Hippocampal formation (tissue), 2 donors: ENCODE measurements at regions not wholly inside any gene's neighbourhood (a gene's known extent, or its start where the extent isn't known, plus 50 kb on each side); places are given as distances from the start of the nearest gene placed in this dataset.

ENCODE experiments used
- DNase-seq, 2 donors: peaks; one replicate each; lab custom pipeline; 2025; lab: John Stamatoyannopoulos, UW

DNA sequence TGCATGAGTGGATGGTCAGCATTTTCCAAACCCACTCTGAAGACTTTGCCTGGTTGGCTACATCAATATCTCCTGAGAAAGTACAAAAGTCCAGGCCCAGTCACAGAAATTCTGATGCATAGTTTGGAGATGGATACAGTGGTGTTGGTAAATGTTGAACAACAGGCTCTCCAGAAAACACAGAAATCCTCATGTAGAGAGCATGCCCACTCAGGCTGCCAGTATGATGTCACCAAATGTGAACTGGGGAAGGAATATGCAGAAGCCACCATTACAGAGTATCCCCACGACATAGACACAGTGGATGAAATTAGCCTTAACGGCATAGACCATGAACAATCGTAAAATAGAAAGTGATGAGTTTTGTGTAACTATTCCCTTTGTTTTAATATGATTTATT, 97.1 kb upstream of the NXT1 start:
- no peak for DNase-seq

DNA sequence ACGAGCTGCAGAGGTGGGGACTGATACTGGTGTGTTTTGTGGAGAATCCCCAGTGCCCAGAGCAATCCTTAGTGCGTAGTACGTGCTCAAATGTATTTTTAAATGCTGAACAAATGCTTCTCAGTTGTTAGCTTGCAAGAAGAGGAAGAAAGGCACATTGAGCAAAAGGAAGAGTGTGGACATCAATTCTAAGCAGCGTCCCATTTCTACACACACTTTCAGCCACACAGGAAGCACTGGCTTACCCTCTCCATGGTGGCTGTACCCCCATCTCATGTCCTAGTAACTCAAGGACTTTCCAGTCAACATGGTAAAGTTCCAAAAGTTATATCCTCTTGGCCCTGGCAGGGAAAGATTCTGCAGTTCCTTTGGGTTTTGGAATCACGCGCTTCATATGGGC, 98.8 kb upstream of the NXT1 start:
- no peak for DNase-seq

DNA sequence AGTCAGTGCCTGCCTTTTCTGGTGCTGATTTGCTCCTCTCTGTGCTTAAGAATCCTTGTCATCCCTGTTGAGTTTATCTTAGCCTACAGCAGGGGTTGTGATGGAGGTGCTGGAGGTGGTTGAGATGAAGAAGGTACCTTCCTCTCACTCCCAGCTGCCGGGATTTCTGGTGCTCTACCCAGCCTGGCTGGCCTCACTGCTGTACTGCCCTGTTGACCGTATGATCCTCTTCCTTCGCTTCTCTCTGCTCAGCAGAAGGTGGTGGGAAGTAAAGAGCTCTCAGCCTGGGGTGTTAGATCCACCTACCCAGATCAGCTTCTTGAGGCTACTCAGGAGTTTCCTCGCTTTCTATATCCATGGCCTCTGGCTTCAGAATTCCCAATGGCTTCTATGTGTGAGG, 101.0 kb upstream of the NXT1 start:
- no peak for DNase-seq

DNA sequence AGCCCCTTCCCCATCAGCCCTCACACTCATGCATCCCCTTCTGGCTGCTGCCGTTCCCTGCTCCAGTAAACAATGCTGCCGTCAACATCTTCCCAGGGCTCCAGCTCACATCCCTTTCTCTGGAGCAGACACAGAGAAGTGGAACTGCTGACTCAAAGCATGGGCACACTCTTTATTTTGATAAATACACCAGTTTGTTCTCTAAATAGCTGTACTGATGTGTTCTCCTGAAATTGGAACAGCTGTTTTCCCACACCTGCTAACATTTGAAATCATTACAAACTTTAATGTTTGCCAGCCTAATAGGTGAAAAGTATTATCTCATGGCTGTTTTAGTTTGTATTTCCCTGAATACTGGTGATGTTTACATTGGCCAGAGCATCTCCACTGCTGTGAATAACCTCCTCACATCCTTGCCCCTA, 102.1 kb upstream of the NXT1 start:
- no peak for DNase-seq

DNA sequence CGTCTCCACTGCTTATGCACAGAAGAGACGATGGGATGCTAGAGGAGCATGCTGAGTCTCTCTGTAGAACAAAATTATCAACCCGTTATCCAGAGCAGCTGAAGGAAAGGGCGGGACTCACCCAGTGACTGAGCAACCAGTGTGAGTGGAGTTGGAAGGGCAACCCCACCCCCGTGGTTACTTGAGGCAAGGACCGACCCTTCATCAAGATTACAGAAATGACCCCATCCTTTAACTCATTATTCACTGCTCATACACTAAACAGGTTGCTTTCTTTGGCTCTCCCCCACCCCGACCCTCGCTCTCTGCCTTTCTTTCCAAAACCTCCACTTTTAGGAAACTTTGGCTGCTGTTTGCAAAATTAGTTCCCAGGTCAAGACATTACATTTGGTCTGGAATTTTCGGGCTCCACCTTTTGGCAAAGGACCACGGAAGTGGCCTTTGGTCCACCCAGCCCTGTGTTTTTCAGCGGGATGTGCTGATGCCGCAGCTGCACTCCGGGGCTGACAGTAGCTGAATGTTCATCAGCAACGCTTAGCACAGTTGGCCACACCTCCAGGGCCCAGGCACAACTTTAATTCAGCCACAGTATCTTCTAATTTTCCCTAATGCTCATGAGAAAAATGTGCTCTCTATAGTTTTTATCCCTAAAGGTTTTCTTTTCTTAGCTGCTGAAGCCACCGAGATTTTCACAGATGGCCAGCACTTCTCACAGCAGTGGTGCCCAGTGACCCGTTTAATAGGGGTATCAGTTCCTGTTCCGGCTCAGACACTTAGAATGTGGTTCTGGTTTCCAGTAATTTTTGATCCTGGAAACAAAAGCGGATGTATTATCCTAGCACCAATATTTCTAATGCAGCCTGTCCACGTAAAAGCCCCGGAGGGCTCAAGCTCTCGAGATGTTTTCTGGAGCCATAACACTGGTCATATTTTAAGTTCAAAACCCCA, 103.6 kb upstream of the NXT1 start:
- DNase-seq: no peak

DNA sequence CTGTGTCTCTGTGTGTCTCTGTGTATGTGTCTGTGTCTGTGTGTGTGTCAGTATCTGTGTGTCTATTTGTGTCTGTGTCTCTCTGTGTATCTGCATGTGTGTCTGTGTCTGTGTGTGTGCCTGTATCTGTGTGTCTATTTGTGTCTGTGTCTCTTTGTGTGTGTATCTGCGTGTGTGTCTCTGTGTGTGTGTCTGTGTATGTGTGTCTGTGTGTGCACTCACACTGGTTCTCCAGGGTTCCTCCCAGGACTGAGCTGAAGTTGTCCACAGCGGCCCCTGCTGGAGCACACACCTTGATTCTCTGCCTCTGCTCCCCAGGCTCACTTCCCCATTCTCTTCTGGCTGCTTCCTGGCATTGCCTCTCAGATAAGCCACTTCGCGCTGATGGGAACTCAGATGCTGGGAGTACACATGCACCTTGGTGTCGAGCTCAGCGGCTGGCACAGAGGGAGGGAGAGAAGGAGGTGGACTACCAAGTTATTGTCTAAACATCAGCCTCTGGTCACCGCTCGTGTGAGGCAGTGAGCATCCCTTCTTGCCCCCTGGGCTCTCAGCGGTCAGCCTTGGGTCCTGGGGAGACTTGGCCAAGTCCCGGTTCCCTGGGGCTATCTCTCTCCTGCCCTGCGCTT, 104.9 kb upstream of the NXT1 start:
- no peak for DNase-seq

DNA sequence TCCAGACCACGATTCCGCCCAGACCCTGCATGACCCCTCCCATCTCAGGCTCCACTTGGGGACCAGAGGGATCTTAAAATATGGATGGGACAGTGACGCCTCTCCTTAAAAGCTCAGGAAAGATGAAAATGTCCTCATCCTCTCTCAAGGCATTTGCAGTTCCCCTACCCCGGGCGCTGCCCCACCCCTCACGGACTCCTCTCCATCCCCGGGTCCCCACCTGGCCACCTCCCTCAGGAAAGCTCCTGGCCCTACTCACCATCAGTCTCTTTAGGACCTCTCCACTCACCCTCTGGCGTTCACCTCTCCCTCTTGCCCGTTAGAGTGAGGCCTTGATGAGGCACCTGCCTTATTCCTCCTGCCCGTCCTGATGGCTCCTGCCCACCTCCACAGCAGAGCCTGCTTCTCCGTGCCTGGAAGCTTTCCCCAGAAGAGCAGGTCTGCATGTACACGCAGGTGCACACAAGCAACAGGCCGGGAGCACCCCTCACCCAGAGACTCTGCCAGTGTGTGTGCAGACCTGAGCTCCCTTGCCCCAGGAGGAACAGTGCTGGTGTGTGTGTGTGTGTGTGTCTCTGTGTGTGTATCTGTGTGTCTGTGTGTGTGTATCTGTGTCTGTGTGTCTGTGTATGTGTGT, 105.6 kb upstream of the NXT1 start:
- no peak for DNase-seq

DNA sequence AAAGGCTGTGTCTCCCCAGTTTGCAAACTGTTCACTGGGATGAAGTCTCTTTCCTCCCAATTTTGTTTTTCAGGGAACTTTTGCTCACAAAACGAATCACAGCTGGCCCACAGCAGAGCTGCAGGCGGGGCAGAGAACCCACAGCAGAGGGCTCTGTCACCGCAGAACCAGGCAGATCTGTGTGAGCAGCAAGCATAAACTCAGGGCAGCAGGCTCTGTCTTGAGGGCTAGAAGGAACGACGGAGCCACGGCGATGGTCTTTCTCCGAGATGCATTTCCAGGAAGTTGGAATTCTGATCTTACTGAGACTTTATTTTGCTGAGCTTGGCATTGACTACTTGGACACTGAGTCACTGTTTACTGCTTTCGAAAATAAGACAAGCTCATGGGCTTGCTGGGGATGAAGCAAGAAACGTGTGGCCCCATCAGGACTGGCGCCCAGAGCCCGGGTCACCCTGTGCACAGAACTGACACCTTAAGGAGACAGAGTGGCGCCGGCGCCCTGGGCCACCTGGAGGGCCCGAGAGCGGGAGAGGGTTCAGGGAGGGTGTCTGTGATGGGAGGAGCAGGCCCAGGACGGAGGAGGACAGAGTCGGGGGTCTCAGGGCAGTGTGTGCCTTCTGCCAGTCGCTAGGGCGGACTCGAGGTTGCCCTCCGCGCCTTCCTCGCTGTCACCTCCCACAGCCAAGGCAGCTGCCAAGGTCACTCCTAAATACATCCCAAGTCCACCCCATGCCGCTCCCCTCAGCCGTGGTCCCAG, 106.3 kb upstream of the NXT1 start:
- no peak for DNase-seq

DNA sequence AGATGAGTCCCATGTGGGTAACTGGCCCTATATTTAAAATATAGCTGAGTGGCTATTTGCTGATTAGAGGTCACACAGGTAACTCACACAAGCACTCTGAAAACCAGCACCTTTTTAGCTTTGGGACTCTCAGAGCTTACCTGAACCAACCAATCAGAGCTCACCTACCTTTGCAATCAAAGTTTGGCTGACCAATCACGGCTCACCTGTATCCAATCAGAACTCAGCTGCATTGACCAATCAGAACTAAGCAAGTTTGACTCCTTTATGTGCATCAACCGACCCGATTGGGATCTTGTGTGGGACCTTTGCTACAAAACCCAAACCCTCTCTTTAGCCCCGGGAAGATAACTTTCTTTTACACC, 106.8 kb upstream of the NXT1 start:
- no peak for DNase-seq

DNA sequence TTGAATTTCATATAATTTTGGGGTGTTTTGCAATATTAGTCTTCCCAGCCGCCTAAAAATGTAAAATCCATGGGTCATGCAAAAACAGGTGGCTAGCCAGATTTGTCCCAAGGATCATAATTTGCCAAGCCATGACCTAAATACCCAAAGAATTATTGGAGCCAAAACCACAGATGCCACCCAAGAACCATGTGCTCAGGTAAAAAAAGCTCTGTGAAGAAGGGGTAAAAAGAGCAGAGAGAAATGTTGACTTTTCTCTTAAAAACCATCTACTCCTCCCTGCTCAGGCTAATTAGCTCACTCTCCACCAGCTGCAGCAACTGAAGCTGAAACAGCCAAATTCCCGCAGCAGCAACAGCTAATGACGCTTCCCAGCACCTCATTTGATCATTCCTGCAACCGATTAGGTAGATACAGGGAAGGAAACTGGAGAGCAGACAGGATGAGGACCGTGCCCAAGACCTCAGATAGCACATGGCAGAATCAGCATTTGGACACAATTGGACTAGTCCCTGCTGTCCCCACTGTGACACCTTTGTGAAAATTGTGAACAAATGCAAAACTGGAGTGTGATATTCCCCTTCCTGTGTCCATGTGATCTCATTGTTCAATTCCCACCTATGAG, 107.9 kb upstream of the NXT1 start:
- DNase-seq: no peak

DNA sequence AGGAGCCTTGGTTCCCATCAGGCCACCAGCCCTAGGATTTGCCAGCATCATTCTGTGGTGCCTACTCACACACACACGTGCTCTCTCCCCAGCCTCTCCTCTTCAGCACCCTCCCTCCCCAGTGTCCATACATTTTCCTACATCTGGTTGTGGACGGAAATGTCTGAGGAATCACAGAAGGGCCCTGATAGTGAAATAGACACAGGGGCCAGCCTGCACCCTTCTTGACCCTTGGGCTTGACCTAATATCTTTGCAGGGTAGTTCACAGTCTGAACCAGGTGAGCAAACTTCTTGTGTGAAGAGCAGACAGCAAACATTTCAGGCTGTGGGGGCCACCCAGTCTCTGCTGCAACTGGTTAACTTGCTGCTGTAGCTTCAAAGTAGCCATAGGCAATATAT, 108.5 kb upstream of the NXT1 start:
- no peak for DNase-seq

DNA sequence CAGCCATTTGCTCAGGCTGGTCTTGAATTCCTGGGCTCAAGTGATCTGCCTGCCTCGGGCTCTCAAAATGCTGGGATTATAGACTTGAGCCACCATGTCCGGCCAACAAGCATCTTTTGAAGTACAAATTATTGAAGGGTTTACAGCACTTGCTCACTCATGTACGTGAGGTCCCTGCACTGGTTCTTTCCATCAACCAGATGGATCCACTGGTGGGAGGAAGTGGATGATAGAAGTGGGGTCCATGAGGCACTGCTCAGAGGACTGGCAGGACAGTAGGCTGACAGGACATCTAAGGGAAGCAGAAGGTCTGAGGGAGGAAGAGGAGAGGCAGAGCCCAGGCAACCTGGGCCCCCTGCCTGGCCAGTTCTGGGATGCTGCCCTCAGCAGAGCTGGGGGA, 109.2 kb upstream of the NXT1 start:
- no peak for DNase-seq

DNA sequence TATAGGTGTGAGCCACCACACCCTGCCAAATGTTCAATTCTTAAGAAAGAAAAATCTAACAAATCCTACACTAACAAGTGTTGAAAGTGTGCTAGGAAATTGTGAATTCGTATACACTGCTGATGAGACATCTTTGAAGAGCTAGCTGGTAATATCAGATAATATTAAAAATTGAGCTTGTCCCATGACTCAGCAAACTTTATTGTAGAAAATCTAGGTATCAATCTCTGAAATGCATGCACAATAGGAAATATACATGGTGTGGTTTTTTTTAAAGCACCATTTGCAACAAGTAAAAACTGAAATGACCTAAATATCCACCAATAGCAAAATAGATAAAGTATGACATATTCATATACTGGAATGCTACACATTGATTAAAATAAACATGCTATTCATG, 110.1 kb upstream of the NXT1 start:
- no peak for DNase-seq

DNA sequence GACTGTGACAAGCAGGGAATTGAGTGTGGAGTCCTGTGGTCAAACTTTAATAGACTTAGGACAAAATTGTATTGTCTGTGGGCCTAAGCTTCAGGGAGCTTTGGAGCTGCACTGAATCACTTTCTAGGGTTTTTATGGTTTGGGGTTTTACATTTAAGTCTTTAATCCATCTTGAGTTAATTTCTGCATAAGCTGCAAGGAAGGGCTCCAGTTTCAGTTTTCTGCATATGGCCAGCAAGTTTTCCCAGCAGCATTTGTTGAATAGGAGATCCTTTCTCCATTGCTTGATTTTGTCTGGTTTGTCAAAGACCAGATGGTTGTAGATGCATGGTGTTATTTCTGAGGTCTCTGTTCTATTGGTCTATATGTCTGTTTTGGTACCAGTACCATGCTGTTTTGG, 113.4 kb upstream of the NXT1 start:
- DNase-seq: no peak

DNA sequence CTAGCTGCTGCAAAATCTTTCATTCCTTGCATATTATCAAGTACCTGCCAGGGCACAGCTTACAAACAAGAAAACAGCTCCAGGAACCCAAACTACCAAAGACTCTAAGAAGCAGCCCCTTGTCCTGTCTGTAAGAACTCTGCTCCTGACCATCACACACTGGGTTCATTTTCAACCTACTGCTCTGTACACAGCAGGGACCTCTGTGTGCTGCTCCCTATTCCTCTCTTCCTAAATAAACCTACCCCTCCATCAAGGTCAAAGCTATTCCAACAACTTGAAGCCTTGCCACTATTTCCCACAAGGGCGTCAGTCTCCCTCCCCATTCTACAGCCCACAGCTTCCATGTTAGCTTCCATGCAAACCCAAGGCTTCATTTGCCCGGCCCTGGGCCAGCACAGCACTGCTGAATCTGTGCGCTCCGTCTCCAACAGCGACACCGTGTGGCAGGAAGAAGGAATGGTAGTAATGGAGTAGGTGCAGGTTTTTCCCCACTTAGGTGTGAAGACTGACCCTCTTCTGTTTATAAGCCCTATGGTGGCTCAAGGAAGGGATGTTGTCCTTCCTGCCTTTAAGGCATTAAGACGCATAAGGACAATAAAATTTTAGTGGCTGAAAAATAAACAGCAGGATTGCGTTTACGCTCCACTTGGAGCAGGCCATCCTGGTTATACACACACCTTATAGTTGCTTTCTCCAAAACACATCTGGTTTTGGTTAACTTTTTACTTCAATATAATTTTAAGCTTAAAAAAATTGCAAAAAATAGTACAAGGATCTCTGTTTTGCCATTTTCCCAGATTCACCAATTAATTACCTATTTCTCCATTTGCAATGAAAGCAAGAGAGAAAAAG, 115.2 kb upstream of the NXT1 start:
- peak in 1 of 2 donors; percentile 40 for DNase-seq

DNA sequence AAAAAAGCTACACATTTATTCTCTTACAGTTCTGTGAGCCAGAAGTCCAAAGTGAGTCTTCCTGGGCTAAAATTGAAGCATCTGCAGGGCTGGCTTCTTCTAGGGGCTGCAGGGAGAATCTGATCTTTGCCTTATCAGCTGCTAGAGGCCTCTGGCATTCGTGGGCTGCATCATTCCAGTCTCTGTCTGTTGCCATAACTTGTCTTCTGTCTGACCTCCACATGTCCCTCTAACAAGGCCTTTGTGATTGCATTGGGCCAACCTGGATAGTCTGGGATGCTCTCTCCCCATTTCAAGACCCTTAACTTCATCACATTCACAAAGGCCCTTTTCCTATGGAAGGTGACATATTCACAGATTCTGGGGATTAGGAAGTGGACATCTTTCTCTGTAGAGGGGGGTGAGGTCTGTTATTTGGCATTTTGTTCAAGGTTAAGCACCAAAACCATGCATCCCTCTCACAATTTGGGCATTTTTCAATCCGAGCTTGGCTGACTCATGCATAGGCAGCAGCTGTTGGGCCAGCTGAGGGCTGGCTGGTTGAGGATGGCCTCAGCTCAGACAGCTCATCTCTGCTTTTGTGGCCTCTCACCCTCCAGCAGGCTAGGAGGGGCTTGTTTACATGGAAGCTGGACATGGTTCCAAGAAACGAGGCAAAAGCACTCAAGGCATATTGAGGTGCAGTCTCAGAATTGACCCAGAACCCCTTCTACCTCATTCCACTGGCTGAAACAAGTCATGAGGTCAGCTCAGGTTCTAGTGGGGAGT, 116.1 kb upstream of the NXT1 start:
- DNase-seq: no peak

DNA sequence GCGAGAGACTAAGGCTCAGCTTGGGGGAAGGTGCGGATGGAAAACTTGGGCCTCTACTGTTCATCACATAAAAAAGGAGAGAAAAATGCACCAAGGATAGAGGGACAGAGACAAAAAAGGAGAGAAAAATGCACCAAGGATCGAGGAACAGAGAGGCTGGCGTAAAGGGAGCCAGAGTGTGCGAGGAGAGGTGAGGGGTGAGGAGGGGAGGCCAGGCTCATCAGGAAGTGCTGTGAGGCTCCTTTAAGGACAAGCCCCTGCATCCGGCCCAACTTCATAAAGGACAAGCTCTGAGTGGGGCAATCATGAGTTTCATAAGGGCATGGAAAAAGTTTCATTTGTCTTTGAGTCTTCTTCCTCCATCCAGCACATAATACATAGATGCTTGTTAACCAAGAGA, 117.2 kb upstream of the NXT1 start:
- no peak for DNase-seq

DNA sequence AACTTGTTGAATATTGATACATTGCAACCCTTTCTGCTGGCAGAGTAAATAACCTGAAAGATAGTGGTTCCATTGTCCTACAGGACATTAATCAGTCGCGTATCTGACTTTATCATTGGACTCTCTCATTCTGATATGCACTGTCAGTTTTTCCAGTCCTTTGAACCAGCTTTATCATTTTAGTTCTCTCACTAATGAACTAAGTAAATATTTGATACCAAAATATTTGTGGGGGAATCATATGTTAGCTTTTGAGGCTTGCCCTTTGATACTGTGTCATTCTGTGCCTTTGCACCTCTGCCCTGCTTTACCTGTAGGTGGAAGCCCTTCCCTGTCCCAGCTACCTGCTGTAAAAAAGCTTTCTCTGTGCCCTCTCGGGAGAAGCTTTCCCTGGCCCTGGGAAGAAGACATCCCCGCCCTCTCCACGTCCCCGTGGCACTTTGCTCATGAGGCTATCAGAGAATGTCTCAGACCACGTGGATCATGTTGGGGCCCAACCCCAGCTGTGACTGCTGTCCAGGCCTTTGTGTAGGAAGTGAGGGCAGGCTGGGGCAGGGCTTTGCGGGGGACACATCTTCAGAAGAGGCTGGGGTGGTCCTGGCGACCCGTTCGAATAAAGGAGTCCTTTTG, 117.8 kb upstream of the NXT1 start:
- DNase-seq: no peak

DNA sequence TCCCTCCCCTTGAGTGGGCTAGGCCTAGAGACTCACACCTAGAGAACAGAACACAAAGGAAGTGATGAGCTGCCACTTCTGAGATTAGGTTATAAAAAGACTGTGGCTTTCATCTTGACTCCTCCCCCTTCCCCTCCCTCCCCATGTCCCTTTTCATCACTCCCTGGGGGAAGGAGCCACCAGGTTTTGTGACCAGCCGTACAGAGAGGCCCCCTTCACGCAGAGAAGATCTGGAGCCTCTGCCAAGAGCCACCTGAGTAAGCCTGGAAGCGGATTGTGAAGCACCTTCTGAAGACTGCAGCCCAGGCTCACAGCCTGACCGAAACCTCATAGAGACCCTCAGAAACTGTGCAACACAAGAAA, 118.4 kb upstream of the NXT1 start:
- DNase-seq: no peak
